Left renal cortex interstitium (tissue), 4 donors: ENCODE measurements at regions not wholly inside any gene's neighbourhood (a gene's known extent, or its start where the extent isn't known, plus 50 kb on each side); places are given as distances from the start of the nearest gene placed in this dataset.
"Not testable (repeated sequence)": the region's sequence is repeated elsewhere in the genome, so short reads cannot be mapped to it uniquely, and the experiment has no call there.

ENCODE experiments used
- DNase-seq, 4 donors: peaks; one replicate each; pipeline ENCODE4 v3.0.0-alpha.2; 2013; ENCODE audit warnings: low read depth in 4 of 4, low spot score in 2 of 4, missing footprints in 1 of 4

GRCh38 chr9:21533597-21533996, 51.5 kb upstream of the IFNE start:
- DNase-seq: no peak

- DNase-seq: no peak
Measured at GRCh38 chr9:21535396-21535795, 53.3 kb upstream of the IFNE start.

DNA sequence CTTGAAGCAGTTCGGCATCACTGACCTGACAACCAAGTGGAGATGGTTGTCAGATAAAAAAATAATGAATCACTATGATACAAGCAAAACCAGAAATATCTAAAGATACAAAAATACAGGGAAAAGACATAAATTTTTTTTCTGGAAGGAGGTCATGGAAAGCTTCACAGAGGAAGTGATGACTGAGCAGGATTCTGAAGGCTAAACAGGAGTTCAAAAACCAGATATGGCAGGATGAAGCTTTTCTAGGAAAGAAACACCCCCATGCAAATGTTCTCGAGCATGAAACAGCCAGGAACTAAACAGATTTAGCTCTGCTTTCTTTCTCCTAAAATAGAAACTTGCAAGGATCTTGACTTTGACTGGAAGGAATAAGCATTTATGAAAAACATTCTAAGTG, 60.7 kb upstream of the IFNE start:
- DNase-seq: no peak

DNA sequence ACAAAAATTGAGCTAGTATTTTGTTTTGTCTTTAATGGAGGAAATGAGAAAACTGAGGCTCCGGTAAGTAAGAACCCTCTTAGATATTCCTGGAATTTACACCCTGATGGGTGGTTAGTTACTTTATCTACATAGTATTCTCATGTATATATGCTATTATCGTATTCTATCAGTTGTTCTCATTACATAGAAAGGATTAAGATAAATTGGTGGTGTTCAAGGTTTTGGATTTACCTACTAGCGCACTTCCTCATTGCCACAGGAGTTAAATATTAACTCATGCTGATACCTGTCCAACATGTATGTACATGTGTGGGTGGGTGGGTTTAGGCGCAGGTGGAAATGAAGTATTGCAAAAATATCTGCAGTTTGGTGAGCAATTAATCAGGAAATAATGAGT, 61.1 kb upstream of the IFNE start:
- no peak for DNase-seq

DNA sequence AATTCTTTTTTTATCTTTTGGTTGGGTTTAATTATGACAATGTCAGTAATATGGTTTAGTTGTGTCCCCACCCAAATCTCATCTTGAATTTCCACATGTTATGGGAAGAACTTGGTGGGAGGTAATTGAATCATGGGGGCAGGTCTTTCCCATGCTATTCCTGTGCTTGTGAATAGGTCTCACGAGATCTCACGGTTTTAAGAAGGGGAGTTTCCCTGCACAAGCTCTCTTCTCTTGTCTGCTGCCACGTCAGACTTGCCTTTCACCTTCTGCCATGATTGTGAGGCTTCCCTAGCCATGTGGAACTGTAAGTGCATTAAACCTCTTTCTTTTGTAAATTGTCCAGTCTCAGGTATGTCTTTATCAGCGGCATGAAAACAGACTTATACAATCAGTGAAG, 61.7 kb upstream of the IFNE start:
- DNase-seq: not testable (repeated sequence)

- DNase-seq: no peak
Measured at GRCh38 chr9:21546949-21547348, 64.8 kb upstream of the IFNE start.

DNA sequence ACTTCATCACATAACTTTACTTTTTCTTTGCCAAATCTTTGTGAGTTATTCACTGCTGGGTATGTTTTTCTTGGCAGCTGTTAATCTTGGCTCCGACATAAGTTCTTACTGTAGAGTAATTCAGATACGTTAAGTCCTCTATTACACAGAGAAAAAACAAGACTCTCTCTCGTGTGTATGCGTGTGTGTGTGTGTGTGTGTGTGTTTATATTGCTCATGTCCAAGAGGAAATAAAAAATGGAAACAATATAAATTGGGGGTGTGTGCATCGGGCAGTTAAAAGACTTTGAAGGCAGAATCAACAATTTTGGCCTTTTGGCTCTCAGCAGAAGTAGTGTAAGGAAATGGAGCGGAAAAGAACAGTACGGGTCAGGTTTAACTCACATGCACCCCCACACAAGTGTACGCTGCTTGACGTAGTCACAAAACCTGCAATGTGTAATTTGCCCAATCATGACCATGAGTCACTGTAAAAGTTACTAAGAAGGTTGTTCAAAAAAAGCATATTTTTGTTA, 67.2 kb upstream of the IFNE start:
- no peak for DNase-seq

- DNase-seq: no peak
Measured at GRCh38 chr9:21549890-21550289, 67.8 kb upstream of the IFNE start.

DNA sequence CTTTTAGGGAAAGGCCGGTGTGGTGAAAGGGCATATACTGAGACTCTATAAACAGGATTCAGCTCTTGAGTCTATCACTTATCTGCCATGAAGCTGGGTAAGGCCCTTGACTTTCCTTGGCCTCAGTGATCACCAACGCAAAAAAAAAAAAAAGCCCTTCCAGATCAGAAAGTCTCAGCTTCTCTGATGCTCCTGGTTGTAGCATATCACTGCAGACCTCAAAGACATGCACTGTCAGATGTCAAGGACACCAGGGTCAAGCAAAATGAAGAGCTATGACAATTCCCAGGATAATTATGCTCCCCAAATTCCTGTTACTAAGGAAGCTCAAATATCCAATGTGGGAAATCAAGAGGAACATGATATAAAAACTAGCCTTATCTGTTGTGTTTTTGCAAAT, 68.3 kb upstream of the IFNE start:
- no peak for DNase-seq

- DNase-seq: no peak
Measured at GRCh38 chr9:21551401-21551800, 69.3 kb upstream of the IFNE start.

DNA sequence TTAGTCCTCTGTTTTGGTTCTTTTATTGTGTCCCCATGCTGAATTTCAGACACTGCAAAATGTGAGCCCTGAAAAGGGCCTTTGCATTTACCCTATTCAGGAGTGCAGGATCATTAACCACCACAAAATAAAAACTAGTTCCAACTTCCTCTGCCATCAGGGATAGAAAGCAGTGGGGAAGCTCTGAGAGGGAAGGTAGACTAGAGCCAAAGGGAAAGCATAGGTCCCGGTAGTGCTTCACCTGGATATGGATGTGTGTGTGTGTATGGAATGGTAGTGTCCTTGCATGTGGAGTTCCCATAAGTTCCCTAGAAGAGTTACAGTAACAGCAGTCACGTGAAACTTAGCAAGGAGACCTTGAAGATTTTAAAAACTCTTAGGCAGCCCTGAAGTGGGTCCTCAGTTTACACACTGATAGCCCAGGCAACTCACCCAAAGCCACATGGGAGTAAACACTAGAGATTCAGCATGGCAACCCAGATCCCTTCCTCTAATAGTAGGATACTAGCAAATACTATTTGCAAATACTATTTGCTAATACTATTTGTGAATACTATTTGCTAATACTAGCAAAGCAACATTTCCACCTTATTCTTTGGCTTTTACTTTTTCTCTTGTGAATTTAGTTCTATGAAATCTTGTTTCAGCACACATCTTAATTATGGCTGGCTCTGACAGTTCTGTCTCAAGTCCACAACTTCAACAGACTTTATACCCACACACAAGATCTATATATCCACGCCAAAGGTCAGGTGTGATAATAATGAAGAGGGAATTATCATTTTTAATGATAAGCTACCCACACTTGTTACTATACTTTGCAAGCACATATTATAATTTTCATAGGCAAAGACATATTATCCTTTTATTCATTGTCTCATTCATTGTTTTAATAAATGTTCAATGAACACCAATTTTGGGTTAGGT, 70.4 kb upstream of the IFNE start:
- no peak for DNase-seq

- DNase-seq: no peak
Measured at GRCh38 chr9:21553441-21553840, 71.3 kb upstream of the IFNE start.

DNA sequence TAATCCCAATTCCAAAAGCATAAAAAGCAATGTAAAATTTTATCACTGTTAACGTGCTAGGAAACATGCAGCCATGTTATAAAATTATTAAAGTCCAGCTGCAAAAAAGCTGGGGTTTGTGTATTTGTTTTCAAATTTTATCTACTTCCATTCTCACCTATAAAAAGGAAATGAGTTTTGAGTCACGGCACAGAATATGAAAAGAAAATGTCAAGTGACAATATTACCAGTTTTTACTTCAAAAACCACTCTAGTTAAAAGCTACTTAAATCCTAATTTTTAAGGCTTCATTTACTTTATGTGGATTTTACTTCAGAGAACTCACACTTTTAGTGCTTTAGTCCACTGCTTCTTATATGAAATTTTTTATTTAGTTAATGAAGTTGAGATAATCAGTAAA, 72.7 kb upstream of the IFNE start:
- no peak for DNase-seq

DNA sequence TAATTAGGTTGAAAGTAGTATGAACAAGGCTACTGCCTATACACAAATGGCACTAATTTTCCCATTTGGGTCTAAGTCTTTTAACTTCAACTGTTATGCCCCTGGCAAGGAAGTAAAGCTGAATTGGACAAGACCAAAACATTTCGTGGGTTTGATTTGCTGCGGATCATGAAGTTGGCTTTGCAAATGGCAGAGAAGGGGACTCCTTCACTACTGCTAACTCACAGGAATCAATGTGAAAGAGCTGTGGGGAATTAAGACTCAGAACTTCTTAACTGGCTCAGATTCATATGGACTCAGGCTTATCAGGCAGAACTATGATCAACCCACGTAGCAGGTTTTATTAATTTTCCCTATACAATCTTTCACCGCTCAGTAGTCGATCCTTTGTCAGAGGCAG, 73.8 kb upstream of the IFNE start:
- DNase-seq: no peak

GRCh38 chr9:21556581-21557427, 74.7 kb upstream of the IFNE start:
- no peak for DNase-seq

DNA sequence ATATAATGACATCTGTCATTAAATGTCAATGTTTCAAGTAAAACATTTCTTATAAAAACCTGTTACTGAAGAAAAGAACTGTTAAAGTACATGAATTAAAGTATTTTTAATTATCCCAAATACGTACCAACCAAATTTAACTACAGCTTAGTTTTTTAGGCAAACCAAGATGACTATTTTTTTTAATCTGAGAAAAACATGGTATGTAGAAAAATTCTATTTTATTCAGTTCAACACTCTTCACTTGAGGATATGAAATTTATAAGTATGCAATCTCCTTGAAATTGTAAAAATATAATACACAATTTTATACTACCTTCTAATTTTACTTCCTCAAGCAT, 75.3 kb upstream of the IFNE start:
- no peak for DNase-seq

DNA sequence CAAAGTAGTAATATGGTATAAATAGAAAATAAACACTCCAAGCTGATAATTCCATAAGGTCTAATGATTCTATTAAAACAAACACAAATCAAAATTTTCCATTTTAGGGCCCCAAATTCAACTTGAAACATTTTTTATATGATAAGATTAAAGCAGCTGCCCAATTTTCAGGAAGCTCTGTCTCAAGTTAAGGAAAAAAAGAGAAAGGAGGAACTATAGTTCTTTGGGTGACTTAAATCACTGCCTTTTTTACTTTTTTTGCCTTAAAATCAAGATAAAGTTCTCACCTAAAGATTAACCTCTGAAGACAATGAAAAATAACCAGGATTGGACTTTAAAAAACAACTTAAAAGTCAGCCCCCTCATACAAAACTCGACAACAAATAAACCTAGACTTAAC, 76.0 kb upstream of the IFNE start:
- DNase-seq: no peak

DNA sequence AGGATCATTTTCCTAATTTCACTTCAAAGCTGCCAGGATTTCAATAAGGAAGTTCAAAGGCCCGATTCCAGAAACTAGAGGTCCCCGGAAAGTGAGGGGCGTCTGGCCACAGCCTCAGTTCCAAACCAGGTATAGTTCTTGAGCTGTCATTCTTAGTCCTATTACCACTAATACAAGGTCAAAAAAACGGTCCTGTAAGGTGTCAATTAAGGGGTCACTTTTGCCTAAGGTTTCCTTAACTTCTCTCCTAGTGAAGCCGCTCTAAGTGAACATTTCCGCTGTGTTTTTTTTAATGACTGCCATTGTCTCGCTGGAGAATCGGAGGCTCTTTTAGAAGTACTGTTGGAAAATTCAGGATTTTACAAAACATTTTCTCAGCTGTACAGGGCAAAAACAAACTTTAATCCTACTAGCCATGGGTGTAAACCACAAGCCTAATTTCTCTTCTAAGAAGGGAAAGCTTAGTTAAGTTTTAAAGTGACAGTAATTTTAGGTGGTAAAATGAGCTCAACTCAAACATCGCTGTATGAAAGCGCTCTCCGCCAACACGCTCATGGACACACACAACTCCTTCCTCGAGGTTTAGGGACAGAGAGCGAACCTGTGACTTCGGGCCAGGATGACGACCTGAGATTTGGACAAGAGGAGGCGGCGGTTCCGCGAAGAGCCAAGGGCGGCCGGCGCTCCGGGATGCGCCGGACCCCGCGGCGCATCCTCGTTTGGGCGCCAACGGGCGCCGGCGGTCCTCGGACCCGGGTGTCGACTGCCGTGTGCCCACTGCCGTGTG, 76.7 kb upstream of the IFNE start:
- DNase-seq: no peak

GRCh38 chr9:21559402-21560280, 77.5 kb upstream of the IFNE start:
- no peak for DNase-seq

GRCh38 chr9:21560281-21560745, 78.2 kb upstream of the IFNE start:
- no peak for DNase-seq
